Mononuclear cell (primary cell): ENCODE measurements at regions not wholly inside any gene's neighbourhood (a gene's known extent, or its start where the extent isn't known, plus 50 kb on each side); places are given as distances from the start of the nearest gene placed in this dataset.

Source experiments
- H3K27me3 ChIP-seq: 2 replicates; pipeline ENCODE4 v1.6.0; 2011; ENCODE audit warnings: low read length, control low read depth; ENCODE audit not compliant: insufficient read depth
- H3K4me1 ChIP-seq: 2 replicates; pipeline ENCODE4 v1.5.1; 2011; ENCODE audit warnings: mild to moderate bottlenecking, low read length, control low read depth; ENCODE audit not compliant: insufficient read depth
- H3K4me3 ChIP-seq: 2 replicates; pipeline ENCODE4 v1.5.1; 2011; ENCODE audit warnings: mild to moderate bottlenecking, low read length, moderate library complexity
- H3K9me3 ChIP-seq: 2 replicates; pipeline ENCODE4 v1.5.1; 2011; ENCODE audit warnings: low read depth, mild to moderate bottlenecking, control low read depth, low read length

- no peak overlapping the region for H3K4me3 ChIP-seq
- H3K27me3 ChIP-seq = no peaks in the 10 kb centered on the region
- no peaks in the 10 kb centered on the region for H3K4me1 ChIP-seq
- H3K9me3 ChIP-seq = peaks cover 8% of the 10 kb centered on the region
Observed at GRCh38 chr15:95958382-95958781, 372.1 kb upstream of the NR2F2 start.

- H3K4me3 ChIP-seq = no peak overlapping the region
- H3K27me3 ChIP-seq = no peaks in the 10 kb centered on the region
- H3K4me1 ChIP-seq = no peaks in the 10 kb centered on the region
- H3K9me3 ChIP-seq = no peaks in the 10 kb centered on the region
Observed at GRCh38 chr15:95968856-95969255, 361.6 kb upstream of the NR2F2 start.

GRCh38 chr15:95970326-95970725, 360.2 kb upstream of the NR2F2 start:
- Histone ChIP-seq H3K9me3 (no peaks in the 10 kb centered on the region), H3K4me1 (no peaks in the 10 kb centered on the region), H3K4me3 (no peak overlapping the region), H3K27me3 (no peaks in the 10 kb centered on the region)

GRCh38 chr15:95972041-95972553, 358.4 kb upstream of the NR2F2 start:
- no peak overlapping the region for H3K4me3 ChIP-seq
- H3K27me3 ChIP-seq = no peaks in the 10 kb centered on the region
- no peaks in the 10 kb centered on the region for H3K4me1 ChIP-seq
- H3K9me3 ChIP-seq = no peaks in the 10 kb centered on the region

- no peaks in the 10 kb centered on the region for H3K9me3 ChIP-seq
- H3K4me3 ChIP-seq = no peak overlapping the region
- no peaks in the 10 kb centered on the region for H3K4me1 ChIP-seq
- H3K27me3 ChIP-seq = no peaks in the 10 kb centered on the region
Observed at GRCh38 chr15:95972812-95973211, 357.7 kb upstream of the NR2F2 start.

- Histone ChIP-seq H3K9me3 (no peaks in the 10 kb centered on the region), H3K27me3 (no peaks in the 10 kb centered on the region)
Observed at GRCh38 chr15:95973566-95974256, 356.8 kb upstream of the NR2F2 start.

GRCh38 chr15:95975212-95975611, 355.3 kb upstream of the NR2F2 start:
- H3K9me3 ChIP-seq = no peaks in the 10 kb centered on the region
- no peaks in the 10 kb centered on the region for H3K27me3 ChIP-seq
- H3K4me3 ChIP-seq = no peak overlapping the region
- no peaks in the 10 kb centered on the region for H3K4me1 ChIP-seq

More at GRCh38 chr15:95973566-95974256, 356.8 kb upstream of the NR2F2 start:
- H3K4me1 ChIP-seq = no peaks in the 10 kb centered on the region
- H3K4me3 ChIP-seq = no peak overlapping the region

- Histone ChIP-seq H3K4me3 (no peak overlapping the region), H3K9me3 (no peaks in the 10 kb centered on the region), H3K27me3 (no peaks in the 10 kb centered on the region), H3K4me1 (no peaks in the 10 kb centered on the region)
Observed at GRCh38 chr15:95979286-95979685, 351.2 kb upstream of the NR2F2 start.

GRCh38 chr15:95981209-95981608, 349.3 kb upstream of the NR2F2 start:
- no peaks in the 10 kb centered on the region for H3K4me1 ChIP-seq
- H3K4me3 ChIP-seq = no peak overlapping the region
- no peaks in the 10 kb centered on the region for H3K9me3 ChIP-seq
- H3K27me3 ChIP-seq = no peaks in the 10 kb centered on the region

- Histone ChIP-seq H3K4me3 (no peak overlapping the region), H3K4me1 (peaks cover 6% of the 10 kb centered on the region), H3K9me3 (no peaks in the 10 kb centered on the region), H3K27me3 (peaks cover 6% of the 10 kb centered on the region)
Observed at GRCh38 chr15:95987299-95987698, 343.2 kb upstream of the NR2F2 start.

GRCh38 chr15:95987886-95988573, 342.5 kb upstream of the NR2F2 start:
- no peak overlapping the region for H3K4me3 ChIP-seq
- peaks cover 6% of the 10 kb centered on the region for H3K27me3 ChIP-seq
- H3K4me1 ChIP-seq = peaks cover 6% of the 10 kb centered on the region
- no peaks in the 10 kb centered on the region for H3K9me3 ChIP-seq

- Histone ChIP-seq H3K9me3 (no peaks in the 10 kb centered on the region), H3K27me3 (peaks cover 10% of the 10 kb centered on the region), H3K4me3 (no peak overlapping the region), H3K4me1 (peaks cover 6% of the 10 kb centered on the region)
Observed at GRCh38 chr15:95988574-95988887, 342.0 kb upstream of the NR2F2 start.

- no peak overlapping the region for H3K4me3 ChIP-seq
- H3K27me3 ChIP-seq = peaks cover 12% of the 10 kb centered on the region
- peaks cover 6% of the 10 kb centered on the region for H3K4me1 ChIP-seq
- no peaks in the 10 kb centered on the region for H3K9me3 ChIP-seq
Observed at GRCh38 chr15:95989392-95989791, 341.1 kb upstream of the NR2F2 start.

GRCh38 chr15:95990833-95991232, 339.7 kb upstream of the NR2F2 start:
- H3K9me3 ChIP-seq = no peaks in the 10 kb centered on the region

GRCh38 chr15:95994418-95994817, 336.1 kb upstream of the NR2F2 start:
- Histone ChIP-seq H3K27me3 (peaks cover 15% of the 10 kb centered on the region), H3K9me3 (no peaks in the 10 kb centered on the region), H3K4me1 (peaks cover 6% of the 10 kb centered on the region), H3K4me3 (no peak overlapping the region)

More at GRCh38 chr15:95990833-95991232, 339.7 kb upstream of the NR2F2 start:
- H3K4me1 ChIP-seq = peaks cover 6% of the 10 kb centered on the region
- H3K4me3 ChIP-seq = no peak overlapping the region
- H3K27me3 ChIP-seq = peaks cover 12% of the 10 kb centered on the region
